HG03442 (cell line): ENCODE measurements at regions not wholly inside any gene's neighbourhood (a gene's known extent, or its start where the extent isn't known, plus 50 kb on each side); places are given as distances from the start of the nearest gene placed in this dataset.
A peak's percentile ranks its signal among the peaks of the same experiment; 100 is the strongest.

Source experiments
- ATAC-seq: cut with Tn5 transposase; IDR thresholded peaks from one replicate; pipeline ENCODE4 v1.9.1; 2021; ENCODE audit warnings: mild to moderate bottlenecking, moderate library complexity; ENCODE audit not compliant: unreplicated experiment

DNA sequence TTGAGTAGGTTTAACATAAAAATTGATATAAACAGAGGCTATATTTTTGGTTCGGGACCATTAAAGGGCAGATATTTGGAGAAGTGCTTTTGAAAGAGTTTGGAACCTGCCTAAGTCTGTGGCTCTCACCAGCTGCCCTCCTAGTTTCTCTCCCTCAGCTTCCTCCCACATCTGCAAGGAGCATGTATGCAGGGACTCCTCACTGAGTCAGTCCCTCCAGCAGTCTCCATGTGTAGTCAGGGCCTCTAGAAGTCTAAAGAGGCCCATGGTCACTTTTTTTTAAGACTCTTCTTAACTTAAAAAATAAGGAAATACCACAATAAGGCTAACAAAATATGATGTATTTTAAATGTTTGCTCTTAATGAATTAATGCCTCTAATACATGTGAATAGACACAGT, 220.0 kb upstream of the TANK start:
- no peak for ATAC-seq

DNA sequence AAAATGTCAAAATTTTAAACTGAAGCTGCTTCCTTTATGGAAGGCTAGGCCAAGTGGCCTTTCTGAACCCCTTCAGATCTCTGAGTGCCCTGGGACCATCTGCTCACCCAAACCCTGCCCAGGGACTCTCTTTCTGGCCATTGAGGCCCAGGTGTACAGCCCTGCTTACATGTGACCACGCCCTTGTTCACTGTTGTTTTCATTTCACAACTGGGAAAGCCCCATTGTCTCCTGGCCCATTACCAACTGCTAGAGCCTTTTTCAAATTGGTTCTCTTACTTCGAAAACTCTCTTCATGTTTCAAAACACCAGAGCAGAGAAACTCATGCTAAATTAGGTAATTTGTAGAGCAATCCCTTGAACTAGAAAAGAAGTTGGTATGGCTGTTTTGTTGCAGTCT, 219.5 kb upstream of the TANK start:
- ATAC-seq: peak; percentile 76

DNA sequence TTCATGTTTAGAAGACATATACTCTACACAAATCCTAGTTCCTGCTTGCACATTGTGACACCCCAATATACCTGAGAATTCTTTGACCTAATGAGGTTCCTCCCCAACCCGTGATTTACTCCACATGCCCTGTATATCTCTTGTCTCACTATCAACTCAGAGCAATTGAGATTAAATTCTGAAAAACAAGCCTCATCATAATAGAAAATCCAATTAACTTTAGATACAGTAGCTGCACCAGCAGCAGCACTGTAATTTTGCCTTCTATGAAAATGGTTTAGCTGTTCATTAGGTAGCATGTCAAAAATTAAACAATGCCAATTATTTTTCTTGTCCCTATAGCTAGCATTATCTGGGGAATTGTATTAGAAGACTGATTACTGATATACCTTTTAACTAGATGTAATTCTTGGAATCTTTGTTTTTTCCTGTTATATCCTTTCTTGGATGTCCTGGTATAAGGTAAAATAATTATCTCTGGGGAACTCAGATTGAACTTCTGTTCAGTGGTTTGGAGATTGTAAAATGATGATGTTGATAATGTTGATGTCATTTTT, 218.9 kb upstream of the TANK start:
- ATAC-seq: no peak

DNA sequence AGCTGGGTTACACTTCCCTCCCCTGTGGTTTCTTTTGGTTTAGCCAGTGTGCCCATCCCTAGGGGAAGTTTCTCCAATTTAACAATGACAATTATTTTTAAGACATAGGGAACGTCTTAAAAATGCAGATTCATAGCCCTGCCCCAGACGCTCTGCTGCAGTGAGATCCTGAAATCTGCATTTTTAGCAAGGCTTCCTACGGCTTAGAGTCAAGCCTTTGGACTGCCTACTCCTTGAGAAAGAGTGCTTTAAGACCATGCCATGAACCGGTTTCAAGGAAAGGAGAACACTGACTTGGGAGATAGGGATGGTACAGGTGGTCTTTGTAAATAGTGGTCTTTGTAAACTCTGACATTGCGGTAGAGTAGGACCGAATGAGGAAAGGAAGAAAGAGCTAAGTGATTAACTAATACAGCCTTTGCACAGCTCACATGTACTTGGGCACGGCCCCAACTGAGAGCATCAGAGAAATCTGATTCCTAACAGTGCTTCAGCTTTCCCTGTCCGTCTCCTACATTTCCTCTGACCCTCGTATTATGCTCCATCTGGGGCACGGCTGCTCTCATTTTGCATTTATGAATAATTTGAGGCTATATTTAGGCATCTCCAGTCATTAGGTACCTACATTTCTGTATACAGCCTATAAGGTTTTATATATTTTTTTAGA, 217.6 kb upstream of the TANK start:
- ATAC-seq: no peak

- no peak for ATAC-seq
These were observed 216.8 kb upstream of the TANK start for GRCh38 chr2:160943414-160943813.

GRCh38 chr2:160952464-160953254, 207.6 kb upstream of the TANK start:
- ATAC-seq: no peak

DNA sequence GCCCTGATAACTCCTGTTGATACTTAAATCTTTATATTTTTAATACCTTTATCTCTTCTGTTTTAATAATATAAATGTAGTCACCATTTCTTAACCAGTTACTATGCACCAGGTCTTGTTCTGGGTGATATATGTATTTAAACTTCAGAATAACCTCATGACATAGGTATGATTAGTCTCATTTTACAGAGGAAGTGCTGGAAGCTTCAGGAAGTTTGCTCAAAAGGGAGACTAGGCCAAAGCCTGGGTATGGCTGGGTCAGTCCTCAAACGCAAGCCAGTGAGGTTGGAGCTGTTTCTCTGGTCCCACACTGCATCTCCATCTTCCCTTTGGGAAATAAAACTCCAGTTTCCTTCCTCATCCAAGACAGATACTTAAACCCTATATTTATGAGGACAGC, 204.7 kb upstream of the TANK start:
- ATAC-seq: no peak

- ATAC-seq: no peak
These were observed 203.9 kb upstream of the TANK start for GRCh38 chr2:160956243-160956802.

GRCh38 chr2:160963957-160964356, 196.3 kb upstream of the TANK start:
- ATAC-seq: no peak

GRCh38 chr2:160967523-160967922, 192.7 kb upstream of the TANK start:
- ATAC-seq: no peak

DNA sequence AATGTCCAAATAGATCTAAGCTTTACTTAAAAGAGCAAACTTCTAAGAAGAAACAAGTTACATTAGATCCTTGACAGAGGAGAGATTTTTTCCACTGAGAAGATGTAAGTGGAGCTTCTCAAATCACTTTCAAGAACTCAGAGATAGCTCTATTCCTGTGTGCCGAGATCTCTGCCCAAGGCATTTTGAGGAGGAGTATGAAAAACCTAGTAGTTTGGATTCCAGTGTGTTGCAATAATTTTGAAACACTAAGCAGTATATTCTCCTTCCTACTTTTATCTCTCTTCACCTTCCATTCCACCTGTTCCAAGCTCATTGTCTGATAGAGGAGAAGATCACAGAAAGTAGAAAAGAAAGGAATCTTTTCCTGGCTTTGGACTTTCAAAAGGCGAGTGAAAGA, 192.0 kb upstream of the TANK start:
- no peak for ATAC-seq

DNA sequence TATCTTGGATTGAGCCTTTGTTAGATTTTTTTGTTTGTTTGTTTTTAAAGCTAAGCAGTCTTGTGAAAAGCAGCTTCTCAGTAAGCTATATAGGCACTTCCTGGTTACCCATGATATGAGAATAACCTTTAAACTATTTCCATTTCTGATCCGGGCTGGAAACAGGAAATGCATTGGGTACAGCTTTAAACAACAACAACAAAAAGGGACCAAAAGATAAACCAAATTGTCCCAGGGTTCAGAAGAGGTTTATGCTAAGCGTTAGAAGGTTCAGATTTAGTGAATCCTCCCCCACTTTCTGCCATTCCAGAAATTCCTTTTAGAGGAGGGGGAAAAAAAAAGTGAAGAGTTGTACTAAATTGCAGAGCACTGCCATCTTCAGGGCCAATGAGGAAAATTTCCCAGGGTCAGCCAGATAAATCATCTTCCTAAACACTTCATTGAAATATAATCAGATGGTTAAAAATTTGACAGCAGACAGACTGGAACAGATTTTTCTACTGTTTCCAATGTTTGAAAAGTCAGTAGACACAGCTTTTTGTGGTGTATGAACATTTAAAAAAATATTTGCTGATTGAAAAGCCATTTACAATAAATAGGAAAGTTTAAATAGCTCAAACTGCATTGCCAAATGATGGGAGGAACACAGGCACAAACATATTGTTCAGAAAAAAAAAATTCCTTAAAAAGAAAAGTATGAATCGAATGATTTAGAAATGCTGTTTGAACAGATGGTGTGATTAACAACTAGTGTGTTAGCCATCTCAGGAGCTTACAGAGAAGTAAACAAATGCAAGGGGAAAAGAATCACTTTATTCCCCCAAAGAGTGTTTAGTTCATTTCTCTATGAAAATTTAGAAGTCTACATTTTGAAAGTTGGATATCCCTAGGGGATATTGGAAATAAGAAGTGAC, 189.9 kb upstream of the TANK start:
- no peak for ATAC-seq

GRCh38 chr2:160973991-160974390, 186.2 kb upstream of the TANK start:
- no peak for ATAC-seq

DNA sequence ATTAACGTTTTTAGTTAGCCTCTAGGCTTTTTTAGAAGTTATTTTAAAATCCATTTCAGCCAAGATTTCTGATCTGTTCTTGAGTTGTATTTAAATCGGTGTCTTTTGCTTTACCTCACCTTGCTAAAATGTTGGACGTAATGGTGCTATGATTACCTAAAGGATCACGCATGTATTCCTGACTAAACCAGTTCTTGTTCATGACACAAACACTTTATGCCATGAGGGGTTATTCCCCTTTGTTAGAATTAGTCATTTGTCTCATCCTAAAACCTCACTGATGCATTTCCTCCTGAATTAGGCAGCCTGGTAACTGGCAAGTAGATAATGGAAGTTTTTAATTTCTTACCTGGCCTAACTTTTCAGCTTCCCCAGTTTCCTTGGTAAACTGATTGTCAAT, 185.4 kb upstream of the TANK start:
- no peak for ATAC-seq

DNA sequence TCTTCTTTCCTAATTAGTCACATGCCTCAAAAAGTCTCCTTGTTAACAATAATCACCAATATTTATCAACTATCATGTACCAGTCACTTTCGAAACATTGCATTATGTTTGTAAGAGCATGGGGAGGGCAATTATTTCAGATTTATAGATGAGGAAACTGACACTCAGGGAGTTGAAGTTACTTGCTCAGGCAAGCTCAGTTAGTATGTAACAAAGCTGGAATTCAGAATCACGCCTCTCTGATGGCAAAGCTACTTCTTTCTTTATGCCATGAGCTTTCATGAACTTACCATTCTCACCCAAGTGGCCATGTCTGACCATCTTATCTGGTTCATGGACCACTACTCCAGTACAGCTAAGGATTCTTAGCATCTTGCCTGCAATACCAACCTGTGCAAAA, 183.4 kb upstream of the TANK start:
- no peak for ATAC-seq

- ATAC-seq: no peak
These were observed 182.9 kb upstream of the TANK start for GRCh38 chr2:160977376-160977775.

GRCh38 chr2:160977854-160978253, 182.4 kb upstream of the TANK start:
- no peak for ATAC-seq

DNA sequence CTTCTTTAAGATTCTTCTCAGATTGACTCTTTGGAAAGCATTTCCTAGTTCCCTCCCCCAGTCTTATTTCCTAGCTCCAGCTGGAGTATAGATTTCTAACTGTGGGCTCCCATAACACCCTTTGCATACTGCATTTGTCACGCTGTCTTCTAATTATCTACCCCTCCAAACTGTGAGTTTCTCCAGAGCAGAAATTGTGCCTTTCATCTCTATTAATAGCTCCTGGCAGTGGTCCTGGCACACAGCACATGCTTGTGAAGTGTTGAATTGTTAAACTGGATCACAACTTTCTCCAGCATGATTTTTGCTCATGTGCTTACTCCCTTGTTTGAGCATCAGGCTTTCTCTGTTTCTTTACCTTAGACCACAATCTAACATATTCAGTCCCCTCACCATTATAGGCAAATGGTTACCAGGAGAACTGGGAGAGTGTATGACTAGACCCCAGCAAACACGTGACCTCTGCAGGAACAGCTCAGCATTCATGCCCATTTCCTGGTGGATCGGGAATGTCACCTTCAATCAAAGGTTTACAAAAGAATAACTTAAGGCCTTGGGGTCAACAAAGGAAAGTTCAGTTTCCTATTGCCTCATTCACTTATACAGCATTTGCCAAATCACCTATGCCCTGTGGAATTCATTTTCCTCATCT, 175.7 kb upstream of the TANK start:
- ATAC-seq: no peak

- ATAC-seq: no peak
These were observed 170.4 kb upstream of the TANK start for GRCh38 chr2:160989778-160990177.

DNA sequence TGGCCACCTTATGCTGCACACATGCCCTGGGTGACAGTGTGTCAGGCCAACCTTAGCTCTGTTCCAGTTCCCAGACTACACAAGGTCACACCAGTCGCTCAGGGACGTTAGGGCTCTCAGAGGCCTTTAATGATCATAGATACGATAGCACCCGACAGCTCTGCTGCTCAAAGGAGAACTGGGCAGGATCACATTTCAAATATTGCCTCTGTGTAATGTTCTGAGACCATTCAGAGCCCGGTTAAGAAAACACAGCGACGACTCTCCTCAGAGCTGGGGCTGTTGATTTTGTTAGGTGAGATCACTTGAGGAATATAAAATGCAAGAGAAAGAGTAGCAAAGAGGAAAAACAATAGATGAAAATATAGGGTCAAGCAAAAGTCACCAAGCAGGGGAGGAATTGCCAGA, 166.6 kb upstream of the TANK start:
- no peak for ATAC-seq
